ENCODE measurements at regions not wholly inside any gene's neighbourhood (a gene's known extent, or its start where the extent isn't known, plus 50 kb on each side); places are given as distances from the start of the nearest gene placed in this dataset.
"Not testable (repeated sequence)": the region's sequence is repeated elsewhere in the genome, so short reads cannot be mapped to it uniquely, and the experiment has no call there.

GRCh38 chr14:29403091-29403490 is 524.6 kb downstream of the PRKD1 start:
- H3K9me3 ChIP-seq (ENCODE audit: insufficient read depth, low read length), result no peaks in the 10 kb centered on the region; the same call in 1 of the 2 replicates
- H3K4me3 ChIP-seq (ENCODE audit: low read length), result no peak overlapping the region
- H3K27me3 ChIP-seq (ENCODE audit: low read depth, low read length), result no peaks in the 10 kb centered on the region
- TF ChIP-seq, protein P1, sequence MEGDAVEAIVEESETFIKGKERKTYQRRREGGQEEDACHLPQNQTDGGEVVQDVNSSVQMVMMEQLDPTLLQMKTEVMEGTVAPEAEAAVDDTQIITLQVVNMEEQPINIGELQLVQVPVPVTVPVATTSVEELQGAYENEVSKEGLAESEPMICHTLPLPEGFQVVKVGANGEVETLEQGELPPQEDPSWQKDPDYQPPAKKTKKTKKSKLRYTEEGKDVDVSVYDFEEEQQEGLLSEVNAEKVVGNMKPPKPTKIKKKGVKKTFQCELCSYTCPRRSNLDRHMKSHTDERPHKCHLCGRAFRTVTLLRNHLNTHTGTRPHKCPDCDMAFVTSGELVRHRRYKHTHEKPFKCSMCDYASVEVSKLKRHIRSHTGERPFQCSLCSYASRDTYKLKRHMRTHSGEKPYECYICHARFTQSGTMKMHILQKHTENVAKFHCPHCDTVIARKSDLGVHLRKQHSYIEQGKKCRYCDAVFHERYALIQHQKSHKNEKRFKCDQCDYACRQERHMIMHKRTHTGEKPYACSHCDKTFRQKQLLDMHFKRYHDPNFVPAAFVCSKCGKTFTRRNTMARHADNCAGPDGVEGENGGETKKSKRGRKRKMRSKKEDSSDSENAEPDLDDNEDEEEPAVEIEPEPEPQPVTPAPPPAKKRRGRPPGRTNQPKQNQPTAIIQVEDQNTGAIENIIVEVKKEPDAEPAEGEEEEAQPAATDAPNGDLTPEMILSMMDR (IDR thresholded peaks at IDR 0.05; ENCODE audit: low read depth, low read length), result no peak
- TF ChIP-seq EZH2phosphoT487 (IDR thresholded peaks at IDR 0.05; ENCODE audit: low read depth), result no peak
- no peaks in the 10 kb centered on the region for H3K4me1 ChIP-seq (ENCODE audit: low read length)
- no peaks in the 10 kb centered on the region for H4K20me1 ChIP-seq (ENCODE audit: insufficient read depth, low read length)
- H3K79me2 ChIP-seq (ENCODE audit: low read length), result no peaks in the 10 kb centered on the region
- H2AFZ ChIP-seq (ENCODE audit: low read depth, low read length), result no peak overlapping the region
- no peak overlapping the region for H3K4me2 ChIP-seq (ENCODE audit: low read length)
- H3K9ac ChIP-seq (ENCODE audit: low read length), result no peak overlapping the region
- H3K36me3 ChIP-seq (replicated peaks; ENCODE audit: low read depth, low read length), result no peaks in the 10 kb centered on the region
- H3K27ac ChIP-seq (ENCODE audit: low read length), result no peak overlapping the region

DNA sequence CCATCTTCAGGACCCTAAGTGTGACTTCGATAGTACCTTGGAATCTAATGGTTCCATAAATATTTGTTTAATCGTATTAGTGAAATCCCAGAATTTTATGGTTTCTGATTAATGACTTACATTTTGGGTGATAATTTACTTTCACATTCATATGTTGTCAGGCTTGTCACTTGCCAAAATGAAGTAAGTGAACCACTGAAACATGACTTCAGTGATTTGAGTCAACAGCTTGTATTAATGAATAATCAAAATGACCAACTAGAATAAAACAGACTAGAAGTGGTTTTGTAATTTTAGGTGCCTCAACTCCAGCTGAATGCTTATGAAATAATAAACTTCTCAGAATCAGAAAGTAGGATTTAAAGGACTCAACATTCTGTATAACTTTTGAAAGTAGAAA is 517.1 kb downstream of the PRKD1 start:
- no peak overlapping the region for H3K9ac ChIP-seq (ENCODE audit: low read length)
- no peaks in the 10 kb centered on the region for H4K20me1 ChIP-seq (ENCODE audit: insufficient read depth, low read length)
- no peak overlapping the region for H3K27ac ChIP-seq (ENCODE audit: low read length)
- no peak overlapping the region for H2AFZ ChIP-seq (ENCODE audit: low read depth, low read length)
- TF ChIP-seq, protein P1 (IDR thresholded peaks at IDR 0.05; ENCODE audit: low read depth, low read length), result no peak
- TF ChIP-seq EZH2phosphoT487 (IDR thresholded peaks at IDR 0.05; ENCODE audit: low read depth), result no peak
- H3K4me2 ChIP-seq (ENCODE audit: low read length), result no peak overlapping the region
- no peaks in the 10 kb centered on the region for H3K36me3 ChIP-seq (replicated peaks; ENCODE audit: low read depth, low read length)
- no peaks in the 10 kb centered on the region for H3K4me1 ChIP-seq (ENCODE audit: low read length)
- no peaks in the 10 kb centered on the region for H3K27me3 ChIP-seq (ENCODE audit: low read depth, low read length)
- H3K4me3 ChIP-seq (ENCODE audit: low read length), result no peak overlapping the region
- no peaks in the 10 kb centered on the region for H3K79me2 ChIP-seq (ENCODE audit: low read length)
- no peaks in the 10 kb centered on the region for H3K9me3 ChIP-seq (ENCODE audit: insufficient read depth, low read length)

- H3K4me1 ChIP-seq (ENCODE audit: low read length); H3K27ac ChIP-seq (ENCODE audit: low read length); H2AFZ ChIP-seq (ENCODE audit: low read depth, low read length); H3K27me3 ChIP-seq (ENCODE audit: low read depth, low read length); H3K79me2 ChIP-seq (ENCODE audit: low read length); H4K20me1 ChIP-seq (ENCODE audit: insufficient read depth, low read length); H3K36me3 ChIP-seq (replicated peaks; ENCODE audit: low read depth, low read length); H3K9me3 ChIP-seq (ENCODE audit: insufficient read depth, low read length); H3K9ac ChIP-seq (ENCODE audit: low read length); H3K4me2 ChIP-seq (ENCODE audit: low read length); H3K4me3 ChIP-seq (ENCODE audit: low read length): not testable (repeated sequence)
Measured at GRCh38 chr14:29414931-29415330, 512.7 kb downstream of the PRKD1 start.

- Histone ChIP-seq H3K9ac (ENCODE audit: low read length) (no peak overlapping the region), H3K4me1 (ENCODE audit: low read length) (no peaks in the 10 kb centered on the region), H2AFZ (ENCODE audit: low read depth, low read length) (no peak overlapping the region), H3K79me2 (ENCODE audit: low read length) (no peaks in the 10 kb centered on the region), H4K20me1 (ENCODE audit: insufficient read depth, low read length) (no peaks in the 10 kb centered on the region), H3K4me2 (ENCODE audit: low read length) (no peak overlapping the region), H3K27me3 (ENCODE audit: low read depth, low read length) (no peaks in the 10 kb centered on the region), H3K9me3 (ENCODE audit: insufficient read depth, low read length) (no peaks in the 10 kb centered on the region), H3K4me3 (ENCODE audit: low read length) (no peak overlapping the region), H3K27ac (ENCODE audit: low read length) (no peak overlapping the region), H3K36me3 (replicated peaks; ENCODE audit: low read depth, low read length) (no peaks in the 10 kb centered on the region)
- TF ChIP-seq, protein P1 (IDR thresholded peaks at IDR 0.05; ENCODE audit: low read depth, low read length), result no peak
- no peak for TF ChIP-seq EZH2phosphoT487 (IDR thresholded peaks at IDR 0.05; ENCODE audit: low read depth)
Measured at GRCh38 chr14:29419736-29420135, 507.9 kb downstream of the PRKD1 start.

Data from OCI-LY3 (cell line).